DND-41 (cell line): ENCODE measurements at regions not wholly inside any gene's neighbourhood (a gene's known extent, or its start where the extent isn't known, plus 50 kb on each side); places are given as distances from the start of the nearest gene placed in this dataset.

Experiments
- CTCF ChIP-seq: IDR thresholded peaks from 2 replicates; pipeline ENCODE4 v1.5.1; 2012; ENCODE audit warnings: borderline replicate concordance, low read length, moderate library complexity, mild to moderate bottlenecking; ENCODE audit not compliant: poor library complexity, severe bottlenecking; ENCODE audit errors: extremely low read depth
- EZH2 ChIP-seq: IDR thresholded peaks from 3 replicates; pipeline ENCODE4 v1.6.1; 2012; ENCODE audit warnings: borderline replicate concordance, low read depth, mild to moderate bottlenecking, moderate library complexity, low read length, inconsistent platforms; ENCODE audit not compliant: severe bottlenecking

DNA sequence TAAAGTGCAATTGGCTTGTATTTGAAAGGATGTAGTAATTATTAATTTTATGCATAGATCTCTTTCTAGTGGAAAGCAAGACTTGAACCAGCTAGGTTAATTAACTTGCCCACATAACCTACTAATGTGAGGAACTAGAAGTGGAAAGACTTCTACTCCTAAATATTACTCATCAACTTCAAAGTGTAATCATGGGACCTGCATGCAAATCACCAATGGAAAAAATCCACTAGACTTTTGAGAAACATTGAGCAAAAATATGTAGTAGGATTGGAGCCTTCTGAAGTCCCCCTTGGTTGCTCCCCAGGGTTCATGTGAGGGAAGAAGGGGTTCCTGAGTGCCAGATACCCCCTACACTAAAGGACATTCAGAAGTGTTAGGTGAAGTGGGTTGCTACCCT is 240.2 kb downstream of the PTEN start:
- TF ChIP-seq CTCF (no peak), EZH2 (no peak)
